ENCODE measurements at regions not wholly inside any gene's neighbourhood (a gene's known extent, or its start where the extent isn't known, plus 50 kb on each side); places are given as distances from the start of the nearest gene placed in this dataset.
A peak's percentile ranks its signal among the peaks of the same experiment; 100 is the strongest.

DNA sequence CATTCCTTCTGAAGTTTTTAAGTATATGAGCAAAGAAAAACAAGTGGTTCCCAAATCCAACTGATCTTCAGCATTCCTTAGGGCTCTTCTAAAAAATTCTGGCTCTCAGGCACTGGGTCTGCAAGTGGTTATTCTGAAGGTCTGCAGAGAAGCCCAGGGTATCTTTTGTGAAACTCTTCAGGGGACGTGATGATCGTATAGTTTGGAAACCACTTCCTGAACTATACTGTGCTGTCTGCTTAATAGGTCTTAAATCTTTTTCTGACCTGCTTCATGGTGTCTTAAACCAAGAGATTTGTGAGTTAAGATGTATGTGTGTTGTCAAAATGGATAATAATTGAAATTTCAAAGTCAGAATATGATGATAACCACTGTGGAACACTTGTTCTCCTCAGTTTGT, 115.5 kb downstream of the LHX9 start:
- no peak for DNase-seq (ENCODE audit: low read depth in 1 of 2, low spot score in 1 of 2)

DNA sequence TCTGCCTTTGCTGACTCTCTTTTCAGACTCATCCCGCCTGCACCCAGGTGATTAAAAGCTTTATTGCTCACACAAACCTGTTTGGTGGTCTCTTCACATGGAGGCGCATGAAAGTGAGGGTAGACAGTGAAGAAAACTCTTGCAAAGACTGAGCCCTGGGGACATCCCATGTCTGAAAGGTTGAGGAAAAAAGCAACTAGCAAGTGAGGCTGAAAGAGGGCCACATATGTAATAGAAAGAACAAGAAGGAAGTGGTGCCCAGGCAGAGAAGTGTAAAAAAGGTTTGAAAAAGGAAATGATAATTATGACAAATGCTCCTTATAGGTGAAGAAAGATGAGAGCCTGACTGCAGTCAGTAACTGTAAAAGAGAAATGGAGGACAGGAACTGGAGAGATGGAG, 115.9 kb upstream of the NEK7 start:
- DNase-seq (ENCODE audit: low read depth in 1 of 2, low spot score in 1 of 2) = no peak

DNA sequence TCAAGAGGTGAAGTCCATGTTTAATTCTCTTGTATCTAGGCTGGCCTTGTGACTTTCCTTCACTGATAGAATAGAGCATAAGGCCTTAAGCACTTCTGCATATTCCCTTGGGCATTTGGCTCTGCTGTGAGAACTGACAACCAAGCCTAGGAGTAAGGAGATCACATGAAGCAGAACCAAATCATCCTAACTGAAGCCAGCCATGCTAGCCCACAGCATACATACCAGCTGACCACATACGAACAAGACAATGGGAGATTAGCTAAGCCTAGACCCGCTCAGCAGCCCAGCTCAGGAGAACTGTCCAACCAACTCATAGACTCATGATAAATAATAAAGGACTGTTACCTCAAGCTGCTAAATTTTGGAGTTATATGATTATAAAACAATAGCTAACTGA, 114.6 kb upstream of the NEK7 start:
- no peak for DNase-seq (ENCODE audit: low read depth in 1 of 2, low spot score in 1 of 2)

DNA sequence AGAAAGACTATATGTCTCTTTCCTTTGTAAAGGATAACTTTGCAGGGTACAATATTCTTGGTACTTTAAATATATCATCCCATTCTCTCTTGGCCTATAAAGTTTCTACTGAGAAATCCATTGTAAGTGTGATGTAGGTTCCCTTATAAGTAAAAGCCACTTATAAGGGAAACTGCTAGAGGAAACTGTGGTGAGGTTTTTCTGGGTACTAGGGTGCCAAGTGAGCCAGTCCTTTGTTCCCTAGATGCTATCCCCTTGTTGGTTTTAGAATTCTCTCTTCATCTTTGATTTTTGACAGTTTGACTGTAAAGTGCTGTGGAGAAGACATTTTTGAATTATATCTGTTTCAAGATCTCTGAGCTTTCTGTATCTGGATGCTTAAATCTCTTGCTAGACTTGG, 108.9 kb upstream of the NEK7 start:
- DNase-seq (ENCODE audit: low read depth in 1 of 2, low spot score in 1 of 2) = no peak

DNA sequence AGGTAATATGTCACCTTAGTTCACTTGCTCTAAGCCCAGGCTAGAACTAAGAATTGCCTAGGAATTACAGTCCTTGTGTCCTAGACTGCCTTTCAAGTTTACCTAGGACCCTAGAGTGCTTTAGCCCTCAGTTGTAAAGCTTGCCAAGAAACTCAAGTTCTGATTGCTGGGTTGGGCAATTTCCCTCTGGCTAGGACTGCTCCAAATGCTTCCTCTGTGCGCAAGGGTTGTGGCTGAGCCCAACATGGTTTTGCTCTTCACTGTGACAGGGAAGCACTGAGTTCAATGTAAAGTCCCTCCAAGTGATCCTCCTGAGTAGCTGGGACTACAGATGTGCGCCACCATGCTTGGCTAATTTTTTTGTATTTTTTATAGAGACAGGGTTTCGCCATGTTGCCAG, 102.3 kb upstream of the NEK7 start:
- DNase-seq (ENCODE audit: low read depth in 1 of 2, low spot score in 1 of 2) = no peak

DNA sequence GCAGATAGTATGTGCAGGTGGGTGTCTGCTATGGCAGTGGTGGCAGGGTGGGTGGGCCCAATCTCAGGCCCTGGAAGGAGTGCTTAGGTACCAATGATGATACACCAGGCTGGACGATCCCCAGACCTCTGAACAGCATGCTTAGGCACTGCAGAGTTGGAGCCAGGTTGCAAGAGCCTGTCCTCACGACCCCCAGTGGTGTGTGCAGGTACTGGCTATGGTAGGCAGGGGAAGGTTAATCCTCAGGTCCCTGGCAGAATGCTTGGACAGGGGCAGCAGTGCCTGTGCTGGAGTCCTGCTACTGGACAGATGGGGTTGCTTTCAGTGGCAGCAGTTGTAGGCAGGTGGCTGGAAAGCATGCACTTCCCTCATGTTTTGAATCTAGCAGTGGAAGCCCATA, 100.5 kb upstream of the NEK7 start:
- DNase-seq (ENCODE audit: low read depth in 1 of 2, low spot score in 1 of 2) = no peak

DNA sequence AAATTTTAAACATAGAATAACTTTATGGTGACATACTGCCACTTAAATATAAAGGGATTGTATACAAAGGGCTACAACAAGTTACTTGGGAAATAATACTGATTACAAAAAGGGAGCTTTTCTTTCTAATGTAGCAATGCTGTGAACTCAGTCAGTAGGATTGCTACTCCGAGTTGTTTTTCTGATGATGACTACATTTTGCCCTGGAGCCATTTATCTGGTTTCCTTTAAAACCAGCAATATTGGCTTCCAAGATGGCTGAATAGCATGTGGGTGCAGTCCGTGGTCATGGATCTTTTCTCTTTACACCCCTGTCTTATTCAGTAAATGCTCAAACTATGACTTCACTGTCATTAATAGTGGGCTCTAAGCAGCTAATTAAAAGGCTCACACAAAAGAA, 92.6 kb upstream of the NEK7 start:
- no peak for DNase-seq (ENCODE audit: low read depth in 1 of 2, low spot score in 1 of 2)

DNA sequence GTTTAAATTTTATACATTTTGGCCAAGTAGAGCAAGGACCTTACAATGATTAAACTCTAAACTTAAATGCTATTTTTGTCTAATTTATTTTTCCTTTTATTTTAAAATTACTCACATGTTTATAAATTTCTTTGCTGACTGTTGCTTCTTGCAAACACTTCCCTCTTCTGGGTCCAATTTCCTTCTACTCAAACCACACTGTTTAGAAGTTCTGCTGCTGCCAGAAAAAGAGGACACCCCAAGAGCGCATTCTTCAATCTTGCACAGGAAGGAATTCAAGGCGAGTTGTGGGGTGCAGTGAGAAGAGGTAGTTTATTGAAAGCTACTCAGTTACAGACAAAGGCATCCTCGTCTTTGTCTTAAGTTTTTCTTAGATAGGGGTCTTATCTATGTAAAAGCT, 88.5 kb upstream of the NEK7 start:
- DNase-seq (ENCODE audit: low read depth in 1 of 2, low spot score in 1 of 2) = no peak

DNA sequence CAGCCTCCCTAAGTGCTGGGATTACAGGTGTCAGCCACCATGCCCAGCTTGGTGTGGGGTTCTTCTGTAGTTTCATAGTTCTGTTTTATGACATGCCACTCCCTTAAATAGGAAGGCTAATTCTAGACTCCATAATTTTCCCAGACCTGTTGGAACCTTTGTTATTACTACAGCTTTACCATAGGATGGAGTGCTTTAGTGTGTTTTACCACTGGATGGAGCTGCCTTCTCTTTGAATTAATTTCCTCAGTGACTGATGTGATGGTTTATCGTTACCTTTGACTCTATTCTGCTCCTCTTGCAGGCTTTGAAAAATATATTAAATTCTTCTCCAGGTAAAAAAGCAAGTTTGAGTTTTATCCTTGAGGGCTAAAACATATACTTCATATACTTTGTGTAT, 84.6 kb upstream of the NEK7 start:
- DNase-seq (ENCODE audit: low read depth in 1 of 2, low spot score in 1 of 2) = no peak

DNA sequence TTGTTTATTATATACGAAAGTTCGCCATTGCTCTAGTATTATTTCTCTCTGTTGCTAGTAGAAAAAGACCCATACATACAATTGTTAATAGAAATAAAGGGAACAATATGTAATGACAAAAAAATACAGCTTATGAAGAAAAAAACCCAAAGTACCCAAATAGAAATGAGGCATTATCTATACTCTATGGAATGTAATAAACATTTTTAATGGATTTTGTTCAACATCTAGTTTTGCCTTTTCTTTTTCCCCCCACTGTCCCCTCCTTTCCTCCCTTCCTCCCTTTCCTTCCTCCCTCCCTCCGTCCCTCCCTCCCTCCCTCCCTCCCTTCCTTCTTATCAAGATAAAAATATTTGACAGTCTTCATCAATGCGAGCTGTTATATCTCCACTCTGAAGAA, 81.5 kb upstream of the NEK7 start:
- DNase-seq (ENCODE audit: low read depth in 1 of 2, low spot score in 1 of 2) = no peak

DNA sequence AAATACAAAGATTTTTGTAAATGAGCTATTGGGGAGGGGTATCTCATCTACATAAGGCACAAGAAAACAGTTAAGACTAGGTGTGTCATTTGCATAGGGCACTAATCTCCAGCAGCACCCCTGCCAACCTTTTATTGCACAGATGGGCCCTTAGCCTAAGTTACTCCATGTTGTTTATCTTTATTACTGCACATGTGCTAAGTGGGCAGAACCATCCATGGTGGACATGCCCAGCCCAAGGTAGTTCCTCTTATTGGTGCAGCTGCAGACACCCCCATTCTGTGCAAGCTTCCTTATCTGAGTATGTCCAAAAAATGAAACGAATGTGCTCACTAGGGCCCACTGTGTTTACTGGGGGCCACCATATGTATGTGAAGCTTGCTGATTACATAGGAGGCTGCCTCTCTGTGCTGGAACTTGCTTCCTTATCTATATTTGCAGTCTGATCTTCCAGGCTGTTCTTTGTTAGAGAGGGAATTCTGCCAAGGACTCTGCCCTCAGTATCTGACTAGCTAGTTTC, 77.3 kb upstream of the NEK7 start:
- DNase-seq (ENCODE audit: low read depth in 1 of 2, low spot score in 1 of 2) = no peak

DNA sequence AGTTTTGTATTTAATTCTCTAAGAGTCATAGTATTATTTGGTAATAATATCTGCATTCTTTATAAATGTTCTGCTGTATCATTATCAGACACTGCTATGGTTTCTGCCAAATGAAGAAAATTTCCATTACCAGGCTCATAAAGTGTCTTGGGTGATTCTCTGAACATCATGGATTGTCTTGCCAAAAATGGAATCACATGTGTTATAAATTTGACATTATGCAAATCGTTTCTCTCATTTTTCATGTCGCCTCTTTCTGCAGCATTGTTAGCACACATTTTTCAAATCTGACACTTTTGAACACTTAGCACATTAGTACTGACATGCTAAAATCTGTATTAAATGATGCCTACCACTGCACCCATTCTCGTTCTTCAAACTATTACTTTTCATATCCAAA, 74.2 kb upstream of the NEK7 start:
- DNase-seq (ENCODE audit: low read depth in 1 of 2, low spot score in 1 of 2) = no peak

DNA sequence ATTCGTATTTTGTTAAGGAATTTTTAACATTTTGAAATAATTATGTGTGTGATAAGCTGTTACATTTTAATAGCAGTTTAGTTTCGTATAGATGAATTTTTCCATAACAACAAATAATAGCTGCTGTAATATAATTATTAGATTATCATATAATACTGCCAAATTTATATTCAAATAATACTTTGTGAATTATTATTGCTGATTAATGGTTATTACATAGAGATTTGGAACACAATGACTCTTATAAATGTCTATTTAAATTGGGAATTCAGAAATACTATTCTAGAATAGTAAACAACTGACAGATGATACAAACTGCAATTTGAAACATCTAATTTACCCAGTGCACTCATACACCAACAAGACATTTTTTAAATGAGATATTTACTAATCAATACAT, 73.2 kb upstream of the NEK7 start:
- DNase-seq (ENCODE audit: low read depth in 1 of 2, low spot score in 1 of 2) = no peak

DNA sequence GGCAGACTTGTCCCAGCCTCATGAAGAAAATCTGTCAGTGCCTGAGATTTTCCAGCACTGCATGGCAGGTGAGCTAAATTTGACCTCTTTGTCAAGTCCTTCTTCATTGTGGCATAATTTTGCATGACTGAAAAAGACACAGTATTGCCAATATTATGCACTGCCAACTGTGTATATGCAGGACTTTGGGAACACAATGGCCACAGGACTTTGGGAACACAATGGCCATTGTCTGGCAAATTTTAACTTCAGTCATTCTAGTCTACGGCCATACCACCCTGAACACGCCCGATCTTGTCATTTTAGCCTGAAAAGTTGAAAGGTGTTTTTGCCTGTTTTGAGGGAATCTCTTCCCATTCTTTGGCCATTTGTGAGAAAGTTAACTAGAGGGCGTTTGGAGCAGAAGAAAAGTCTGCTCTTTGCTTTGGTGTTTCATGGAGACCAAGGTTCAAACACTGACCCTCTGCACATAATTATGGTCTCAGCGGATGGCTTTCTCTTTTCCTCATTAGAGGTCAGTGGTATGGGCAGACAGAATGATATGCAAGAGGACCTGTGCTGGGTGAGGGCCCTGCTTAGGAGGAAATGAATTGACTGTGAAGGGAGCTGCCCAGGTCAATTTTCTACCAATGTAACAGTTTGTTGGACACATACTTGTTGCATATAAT, 72.4 kb upstream of the NEK7 start:
- DNase-seq (ENCODE audit: low read depth in 1 of 2, low spot score in 1 of 2) = no peak

DNA sequence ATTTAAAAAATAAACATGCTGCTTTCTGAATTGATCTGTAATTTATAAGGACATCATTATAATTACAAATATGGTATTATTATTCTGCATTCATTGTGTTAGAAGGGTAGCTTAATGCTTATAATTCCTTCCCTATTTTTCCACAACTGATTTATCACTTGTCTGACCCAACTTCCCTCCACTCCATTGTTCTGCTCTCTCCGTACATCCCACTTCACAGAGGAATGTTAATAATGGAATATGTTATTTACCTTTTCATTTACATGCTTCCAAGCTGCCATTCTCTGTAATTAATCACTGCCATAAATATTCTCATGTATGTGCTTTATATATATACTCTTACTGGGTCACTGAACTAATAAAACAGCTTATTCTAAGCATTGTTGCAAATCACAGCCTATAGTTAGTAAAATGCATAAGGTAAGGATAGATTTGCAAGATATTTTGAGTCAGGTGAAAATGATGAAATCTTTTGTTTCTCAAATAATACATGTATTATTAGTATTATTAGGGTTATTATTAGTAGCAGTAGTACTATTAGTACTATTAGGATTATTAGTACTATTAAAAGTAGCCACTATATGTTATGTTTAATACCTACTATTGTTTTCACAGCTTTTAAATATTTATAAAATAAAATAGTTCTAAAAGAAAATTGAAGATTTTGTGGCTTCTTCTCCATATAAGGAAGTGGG, 70.6 kb upstream of the NEK7 start:
- no peak for DNase-seq (ENCODE audit: low read depth in 1 of 2, low spot score in 1 of 2)

DNA sequence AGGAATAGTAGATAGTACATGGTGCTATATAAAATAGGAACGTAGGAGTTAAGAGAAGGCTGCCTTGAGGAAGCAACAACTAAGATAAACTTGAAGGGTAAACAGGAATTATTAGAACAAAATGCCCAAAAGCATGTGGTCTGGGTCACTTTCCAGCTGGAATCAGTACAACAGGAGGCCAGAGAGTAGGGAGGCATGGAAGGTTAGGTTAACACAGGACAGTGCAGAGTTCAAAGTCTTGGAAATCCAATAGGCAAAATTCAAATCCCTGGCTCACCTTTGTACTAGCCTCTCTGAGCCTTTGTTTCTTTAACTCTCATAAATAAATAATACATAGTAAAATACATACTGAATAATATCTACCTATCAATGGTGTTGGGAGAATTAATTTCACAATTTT, 69.0 kb upstream of the NEK7 start:
- DNase-seq (ENCODE audit: low read depth in 1 of 2, low spot score in 1 of 2) = no peak

DNA sequence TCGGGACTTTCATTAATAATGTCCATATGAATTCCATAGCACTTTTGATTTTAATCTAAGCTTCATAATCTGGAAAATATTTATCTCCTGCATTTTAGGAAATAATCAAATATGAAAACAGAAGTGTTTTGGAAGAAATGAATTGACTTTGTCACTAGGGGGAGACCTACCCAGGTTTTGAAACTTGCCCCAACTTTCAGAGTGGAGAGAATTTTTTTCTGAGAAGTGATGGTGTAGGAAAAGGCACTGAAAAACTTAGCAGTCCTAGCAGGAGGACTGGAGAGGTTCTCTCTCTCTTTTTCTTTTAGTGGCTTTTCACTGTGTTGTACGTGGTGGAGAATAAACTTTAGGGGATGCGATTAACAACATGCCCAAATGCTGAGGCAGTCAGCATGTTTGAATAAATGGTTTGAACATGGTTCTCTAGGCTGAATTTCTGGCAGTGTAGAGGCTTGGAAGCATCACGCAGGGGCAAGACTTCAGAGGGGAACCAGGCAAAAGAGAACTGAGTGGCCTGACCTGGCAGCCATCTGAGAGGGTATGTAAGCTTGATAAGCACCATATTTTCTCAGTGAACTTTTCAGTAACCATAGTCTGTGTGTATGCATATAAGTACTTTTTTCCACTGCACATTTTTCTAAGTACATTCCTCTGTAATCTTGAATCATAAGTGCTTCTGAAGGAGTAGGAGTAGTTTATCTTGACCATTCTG, 68.3 kb upstream of the NEK7 start:
- peak in 1 of 2 donors; percentile 24 for DNase-seq (ENCODE audit: low read depth in 1 of 2, low spot score in 1 of 2)

DNA sequence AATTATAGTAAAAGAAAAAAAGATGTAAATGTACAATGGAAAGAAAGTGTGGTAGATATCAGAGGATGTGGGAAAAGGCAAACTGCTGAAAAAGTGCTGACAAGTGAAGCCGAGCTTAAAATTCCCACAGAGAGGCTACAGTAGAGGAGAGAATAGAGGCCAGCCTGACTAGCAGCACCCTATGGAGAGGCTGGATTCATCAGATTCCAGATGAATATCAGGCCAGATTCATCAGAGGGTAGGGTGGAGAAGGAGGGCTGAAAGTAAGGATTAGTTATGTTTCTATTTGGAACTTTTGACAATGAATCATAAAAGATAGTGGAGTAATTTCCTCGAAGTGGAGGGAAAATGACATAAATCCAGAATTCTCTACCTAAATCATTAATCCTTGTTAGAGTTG, 60.4 kb upstream of the NEK7 start:
- no peak for DNase-seq (ENCODE audit: low read depth in 1 of 2, low spot score in 1 of 2)

DNA sequence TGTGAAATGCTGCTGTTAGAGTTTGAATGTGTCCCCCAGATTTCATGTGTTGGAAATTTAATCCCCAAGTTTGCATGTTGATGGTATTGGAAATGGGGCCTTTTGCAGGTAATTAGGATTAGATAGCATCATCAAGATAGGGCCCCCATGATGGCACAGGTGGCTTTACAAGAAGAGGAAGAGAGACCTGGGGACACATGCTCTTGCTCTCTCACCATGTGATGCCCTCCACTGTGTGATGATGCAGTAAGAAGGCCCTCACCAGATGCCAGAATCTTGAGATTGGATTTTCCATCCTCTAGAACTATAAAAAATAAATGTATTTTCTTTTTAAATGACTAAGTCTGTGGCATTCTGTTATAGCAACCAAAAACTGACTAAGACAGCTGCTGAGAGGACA, 57.0 kb upstream of the NEK7 start:
- no peak for DNase-seq (ENCODE audit: low read depth in 1 of 2, low spot score in 1 of 2)

DNA sequence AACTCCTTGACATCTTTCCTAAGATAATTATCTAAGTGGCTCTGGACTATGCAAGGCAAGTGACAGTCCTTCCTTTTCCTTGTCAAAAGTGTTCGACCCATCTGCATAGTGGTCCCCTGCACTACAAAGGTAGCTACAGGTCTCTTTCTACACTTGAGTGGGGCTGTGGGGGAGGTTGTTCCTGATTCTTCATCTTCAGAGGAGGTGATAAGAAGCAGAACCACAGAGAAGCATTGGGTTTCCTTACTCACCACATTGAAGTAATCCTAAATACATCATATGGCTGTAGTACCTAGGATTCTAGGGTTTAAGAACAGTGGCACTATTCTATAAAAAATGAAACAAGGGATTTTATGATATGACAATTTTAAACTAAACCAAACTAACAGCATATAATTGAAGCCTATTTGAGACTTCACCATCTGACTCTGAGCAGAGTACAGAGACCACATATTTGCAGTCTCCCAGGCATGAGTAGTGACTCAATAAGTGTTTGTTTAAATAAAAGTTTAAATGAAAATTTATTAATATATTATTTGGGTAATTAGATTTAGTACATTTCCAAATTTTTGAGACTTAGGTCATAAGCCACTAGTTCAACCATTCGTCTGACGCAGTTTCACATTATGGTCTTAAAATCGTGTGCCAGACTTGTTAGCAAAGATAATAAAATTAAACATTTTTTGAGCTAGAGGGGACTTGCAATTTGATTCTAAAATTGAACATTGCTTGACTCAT, 54.9 kb upstream of the NEK7 start:
- no peak for DNase-seq (ENCODE audit: low read depth in 1 of 2, low spot score in 1 of 2)

DNA sequence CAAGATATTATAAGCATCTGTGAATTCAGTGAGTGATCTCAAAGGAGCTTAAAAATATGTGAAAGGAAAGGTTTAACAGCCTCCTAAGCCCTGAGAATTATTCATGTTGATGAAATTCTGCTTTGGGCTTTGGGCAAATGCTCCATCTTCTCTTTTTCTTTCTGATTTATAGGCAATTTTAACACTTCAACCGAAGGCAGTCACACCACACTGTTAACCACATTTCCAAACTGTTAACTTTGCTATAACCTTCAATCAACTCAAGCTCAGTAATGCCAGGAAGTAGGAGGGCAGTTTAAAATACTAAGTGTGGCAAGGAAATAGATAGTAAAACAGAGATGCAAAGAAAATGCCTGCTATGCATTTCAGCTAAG, 54.4 kb upstream of the NEK7 start:
- DNase-seq (ENCODE audit: low read depth in 1 of 2, low spot score in 1 of 2) = no peak

DNA sequence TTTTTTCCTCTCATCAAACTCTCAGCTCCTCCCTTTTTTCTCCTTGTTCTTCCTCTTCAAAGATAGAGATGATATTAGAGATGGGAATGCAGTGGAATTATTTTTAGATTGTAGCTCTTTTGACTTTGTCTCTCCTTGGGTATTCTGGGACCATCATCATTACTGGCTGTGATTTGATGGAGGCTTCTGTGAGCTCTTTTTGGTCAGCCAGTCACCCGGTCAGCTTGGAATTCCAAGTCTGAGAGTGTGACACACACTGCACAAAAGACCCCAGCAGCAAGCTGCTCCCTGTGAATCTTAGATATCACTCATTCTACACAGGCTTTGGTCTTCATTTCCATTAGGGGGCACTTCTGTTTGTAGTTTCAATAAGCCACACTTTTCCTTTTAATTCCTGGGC, 51.6 kb upstream of the NEK7 start:
- no peak for DNase-seq (ENCODE audit: low read depth in 1 of 2, low spot score in 1 of 2)
